Ishikawa (cell line): ENCODE measurements at regions not wholly inside any gene's neighbourhood (a gene's known extent, or its start where the extent isn't known, plus 50 kb on each side); places are given as distances from the start of the nearest gene placed in this dataset.

Source experiments
- CEBPB ChIP-seq: IDR thresholded peaks from 2 replicates; pipeline ENCODE4 v1.6.1; 2012
- CREB1 ChIP-seq: IDR thresholded peaks from 2 replicates; pipeline ENCODE4 v1.6.1; 2012; ENCODE audit warnings: low read depth
- EP300 ChIP-seq: IDR thresholded peaks from 2 replicates; pipeline ENCODE4 v1.6.1; 2012; ENCODE audit warnings: borderline replicate concordance
- MAX ChIP-seq: IDR thresholded peaks from 2 replicates; pipeline ENCODE4 v1.6.1; 2012
- NFIC ChIP-seq: IDR thresholded peaks from 2 replicates; pipeline ENCODE4 v1.6.1; 2012
- RAD21 ChIP-seq: IDR thresholded peaks from 2 replicates; pipeline ENCODE4 v1.6.1; 2012; ENCODE audit warnings: low read depth
- REST ChIP-seq: IDR thresholded peaks from 2 replicates; pipeline ENCODE4 v1.6.1; 2012; ENCODE audit warnings: low read depth, mild to moderate bottlenecking
- TAF1 ChIP-seq: IDR thresholded peaks from 2 replicates; pipeline ENCODE4 v1.6.1; 2012; ENCODE audit warnings: low read depth, mild to moderate bottlenecking
- TCF12 ChIP-seq: IDR thresholded peaks from 2 replicates; pipeline ENCODE4 v1.6.1; 2012; ENCODE audit warnings: low read depth
- YY1 ChIP-seq: IDR thresholded peaks from 2 replicates; pipeline ENCODE4 v1.6.1; 2012; ENCODE audit warnings: low read depth
- ZBTB7A ChIP-seq: IDR thresholded peaks from 2 replicates; pipeline ENCODE4 v1.6.1; 2012; ENCODE audit warnings: low read depth

- TF ChIP-seq REST (no peak), ZBTB7A (no peak), CREB1 (no peak), RAD21 (no peak), TAF1 (no peak), YY1 (no peak), CEBPB (no peak), EP300 (no peak), NFIC (no peak), TCF12 (no peak), MAX (no peak)
These were observed 168.3 kb upstream of the STXBP5 start for GRCh38 chr6:147035886-147036285.
